ENCODE measurements at regions not wholly inside any gene's neighbourhood (a gene's known extent, or its start where the extent isn't known, plus 50 kb on each side); places are given as distances from the start of the nearest gene placed in this dataset.
"Not testable (repeated sequence)": the region's sequence is repeated elsewhere in the genome, so short reads cannot be mapped to it uniquely, and the experiment has no call there.

DNA sequence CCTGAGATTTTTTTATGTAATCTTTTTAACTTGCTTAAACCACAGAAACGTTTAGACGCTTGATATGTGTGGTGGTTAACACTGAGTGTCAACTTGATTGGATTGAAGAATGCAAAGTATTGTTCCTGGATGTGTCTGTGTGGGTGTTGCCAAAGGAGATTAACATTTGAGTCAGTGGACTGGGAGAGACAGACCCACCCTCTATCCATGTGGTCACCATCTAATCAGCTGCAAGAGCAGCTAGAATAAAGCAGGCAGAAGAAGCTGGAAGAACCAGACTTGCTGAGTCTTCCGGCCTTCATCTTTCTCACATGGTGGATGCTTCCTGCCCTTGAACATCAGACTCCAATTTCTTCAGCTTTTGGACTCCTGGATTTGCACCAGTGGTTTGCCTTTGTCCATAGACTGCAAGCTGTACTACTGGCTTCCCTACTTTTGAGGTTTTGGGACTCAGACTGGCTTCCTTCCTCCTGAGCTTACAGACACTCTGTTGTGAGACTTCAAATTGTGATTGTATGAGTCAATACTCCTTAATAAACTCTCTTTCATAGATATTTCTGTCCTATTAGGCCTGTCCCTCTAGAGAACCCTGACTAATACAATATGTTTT, 816.0 kb upstream of the CDH9 start:
- TF ChIP-seq, protein P1, sequence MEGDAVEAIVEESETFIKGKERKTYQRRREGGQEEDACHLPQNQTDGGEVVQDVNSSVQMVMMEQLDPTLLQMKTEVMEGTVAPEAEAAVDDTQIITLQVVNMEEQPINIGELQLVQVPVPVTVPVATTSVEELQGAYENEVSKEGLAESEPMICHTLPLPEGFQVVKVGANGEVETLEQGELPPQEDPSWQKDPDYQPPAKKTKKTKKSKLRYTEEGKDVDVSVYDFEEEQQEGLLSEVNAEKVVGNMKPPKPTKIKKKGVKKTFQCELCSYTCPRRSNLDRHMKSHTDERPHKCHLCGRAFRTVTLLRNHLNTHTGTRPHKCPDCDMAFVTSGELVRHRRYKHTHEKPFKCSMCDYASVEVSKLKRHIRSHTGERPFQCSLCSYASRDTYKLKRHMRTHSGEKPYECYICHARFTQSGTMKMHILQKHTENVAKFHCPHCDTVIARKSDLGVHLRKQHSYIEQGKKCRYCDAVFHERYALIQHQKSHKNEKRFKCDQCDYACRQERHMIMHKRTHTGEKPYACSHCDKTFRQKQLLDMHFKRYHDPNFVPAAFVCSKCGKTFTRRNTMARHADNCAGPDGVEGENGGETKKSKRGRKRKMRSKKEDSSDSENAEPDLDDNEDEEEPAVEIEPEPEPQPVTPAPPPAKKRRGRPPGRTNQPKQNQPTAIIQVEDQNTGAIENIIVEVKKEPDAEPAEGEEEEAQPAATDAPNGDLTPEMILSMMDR (IDR thresholded peaks at IDR 0.05; ENCODE audit: insufficient read depth, low read depth, low read length, missing control alignments), result no peak
- no peak overlapping the region for H3K4me3 ChIP-seq (ENCODE audit: low read length)
- DNase-seq (ENCODE audit: low read depth), result peak; percentile 24

DNA sequence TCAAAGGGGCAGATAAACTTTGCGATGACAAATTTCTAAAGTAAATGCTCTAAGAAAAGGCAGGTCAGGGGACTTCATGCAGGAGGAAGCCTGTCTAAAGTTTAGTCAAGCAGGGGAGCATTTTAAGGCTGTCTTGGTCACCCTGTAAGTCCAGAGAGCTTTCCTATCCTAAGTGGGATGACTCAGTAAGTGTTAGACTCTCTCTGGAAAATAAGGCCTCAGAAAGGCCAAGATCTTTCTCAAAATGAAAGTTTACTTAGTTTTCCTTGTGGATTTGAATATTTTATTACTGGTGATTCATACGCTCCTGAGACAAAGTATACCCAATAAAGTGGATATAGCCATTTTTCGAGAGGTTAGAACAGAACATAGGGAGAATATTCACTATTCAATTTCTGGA, 806.9 kb upstream of the CDH9 start:
- no peak for DNase-seq (ENCODE audit: low read depth)
- H3K4me3 ChIP-seq (ENCODE audit: low read length), result no peak overlapping the region
- TF ChIP-seq, protein P1 (IDR thresholded peaks at IDR 0.05; ENCODE audit: insufficient read depth, low read depth, low read length, missing control alignments), result no peak

DNA sequence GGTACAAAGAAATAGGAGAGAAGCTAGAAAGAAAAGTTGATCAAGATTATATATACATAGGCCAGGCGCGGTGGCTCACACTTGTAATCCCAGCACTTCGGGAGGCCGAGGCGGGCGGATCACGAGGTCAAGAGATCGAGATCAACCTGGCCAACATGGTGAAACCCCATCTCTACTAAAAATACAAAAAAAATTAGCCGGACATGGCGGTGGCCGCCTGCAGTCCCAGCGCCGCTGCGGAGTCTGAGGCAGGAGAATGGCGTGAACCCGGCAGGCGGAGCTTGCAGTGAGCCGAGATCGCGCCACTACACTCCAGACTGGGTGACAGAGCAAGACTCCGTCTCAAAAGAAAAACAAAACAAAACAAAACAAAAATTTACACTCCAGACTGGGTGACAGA, 798.3 kb upstream of the CDH9 start:
- not testable (repeated sequence) for DNase-seq (ENCODE audit: low read depth); H3K4me3 ChIP-seq (ENCODE audit: low read length)

DNA sequence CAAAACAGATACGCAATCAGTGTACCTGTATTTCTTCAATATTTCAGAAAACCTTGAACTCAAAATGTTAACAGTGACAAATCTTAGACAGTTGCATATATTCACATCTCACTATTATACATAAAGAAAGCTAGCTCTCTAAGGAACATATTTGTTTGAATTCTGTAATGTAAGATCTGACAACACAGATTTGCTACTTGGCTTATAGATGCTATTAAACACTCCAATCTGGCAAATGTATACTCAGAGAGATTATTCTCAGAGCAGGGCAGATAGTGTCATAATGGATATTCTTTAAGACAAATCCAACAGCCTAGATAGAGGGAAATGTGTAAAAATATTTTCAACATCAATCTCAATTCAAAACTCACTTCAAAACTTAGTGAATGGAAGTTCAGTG, 794.5 kb upstream of the CDH9 start:
- no peak overlapping the region for H3K4me3 ChIP-seq (ENCODE audit: low read length)
- DNase-seq (ENCODE audit: low read depth), result no peak
- TF ChIP-seq, protein P1 (IDR thresholded peaks at IDR 0.05; ENCODE audit: insufficient read depth, low read depth, low read length, missing control alignments), result no peak

DNA sequence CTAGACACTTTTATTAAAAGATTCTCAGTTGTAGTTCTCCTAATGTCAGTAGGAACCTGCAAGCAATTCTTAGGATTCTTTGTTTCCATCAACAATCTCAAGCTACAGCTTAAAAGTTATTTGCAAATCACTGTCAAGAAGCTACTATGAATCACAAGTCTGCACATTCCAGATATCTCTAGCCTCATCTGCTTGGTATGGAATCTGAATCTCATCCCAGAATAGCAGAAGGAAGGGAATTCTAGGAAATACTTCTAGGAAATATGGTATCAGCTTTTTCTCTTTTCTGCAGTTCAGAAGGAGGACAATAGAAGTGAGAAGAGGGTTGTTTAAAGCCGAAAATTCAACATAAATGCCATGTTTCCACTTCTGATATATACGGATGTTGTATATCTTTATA, 792.2 kb upstream of the CDH9 start:
- peak; percentile 39 for DNase-seq (ENCODE audit: low read depth)
- no peak overlapping the region for H3K4me3 ChIP-seq (ENCODE audit: low read length)
- TF ChIP-seq, protein P1 (IDR thresholded peaks at IDR 0.05; ENCODE audit: insufficient read depth, low read depth, low read length, missing control alignments), result no peak

DNA sequence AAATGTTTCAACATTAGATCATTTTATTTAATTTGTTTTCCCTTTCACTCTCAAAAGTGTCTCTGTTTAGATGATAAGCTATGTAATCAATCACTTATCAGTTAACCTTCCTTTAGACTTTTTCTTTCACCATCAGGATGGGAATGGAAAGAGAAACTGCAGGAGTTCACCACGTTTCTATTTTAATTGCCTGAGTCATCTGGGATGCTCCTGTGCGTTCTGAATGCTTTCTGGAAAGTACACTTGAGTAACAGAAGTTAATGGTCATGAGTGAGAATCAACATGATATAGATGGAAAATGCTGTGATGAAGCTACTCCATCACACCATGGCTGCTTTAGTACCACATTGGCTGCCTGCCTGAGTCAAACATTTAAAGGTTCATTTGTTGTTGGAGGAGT, 783.3 kb upstream of the CDH9 start:
- DNase-seq (ENCODE audit: low read depth), result no peak
- TF ChIP-seq, protein P1 (IDR thresholded peaks at IDR 0.05; ENCODE audit: insufficient read depth, low read depth, low read length, missing control alignments), result no peak
- no peak overlapping the region for H3K4me3 ChIP-seq (ENCODE audit: low read length)

DNA sequence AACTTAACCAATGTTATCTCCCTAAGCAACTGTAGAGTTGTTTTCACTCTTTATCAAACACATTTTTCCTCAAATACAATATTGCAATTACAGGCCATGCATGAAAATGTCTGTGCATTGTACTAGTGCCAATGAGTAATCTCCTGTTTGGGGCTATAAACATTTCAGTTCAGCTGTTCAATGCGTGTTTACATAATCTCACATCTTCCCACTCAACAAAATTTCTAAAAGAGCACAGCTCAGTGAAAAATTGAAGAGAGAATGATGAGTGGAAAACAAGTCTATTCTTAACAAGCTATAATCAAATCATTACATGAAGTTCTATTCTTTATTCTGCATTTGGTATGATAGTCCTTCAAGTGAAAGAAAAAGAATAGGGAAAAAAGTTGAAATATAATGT, 780.5 kb upstream of the CDH9 start:
- H3K4me3 ChIP-seq (ENCODE audit: low read length), result no peak overlapping the region
- TF ChIP-seq, protein P1 (IDR thresholded peaks at IDR 0.05; ENCODE audit: insufficient read depth, low read depth, low read length, missing control alignments), result no peak
- DNase-seq (ENCODE audit: low read depth), result no peak

Data from epithelial cell of esophagus (primary cell).